Activated naive CD4-positive, alpha-beta T cell treated with anti-CD3 and anti-CD28 coated beads, Interleukin-2, amount 50 U/mL, for 72 hours (primary cell): ENCODE measurements at regions not wholly inside any gene's neighbourhood (a gene's known extent, or its start where the extent isn't known, plus 50 kb on each side); places are given as distances from the start of the nearest gene placed in this dataset.
"Not testable (repeated sequence)": the region's sequence is repeated elsewhere in the genome, so short reads cannot be mapped to it uniquely, and the experiment has no call there.

Experiments
- ATAC-seq, 2 donors: fragments of 150-1000 bp; cut with Tn5 transposase; 2 replicates each; pipeline ENCODE4 v1.10.0; 2021; ENCODE audit warnings: mild to moderate bottlenecking in 2 of 2, moderate library complexity in 2 of 2
- DNase-seq, 2 donors: peaks; one replicate each; pipeline ENCODE4 v3.0.0; 2021 to 2022; ENCODE audit warnings: low spot score in 2 of 2
- H3K27ac Mint-ChIP-seq, 2 donors: one replicate each; pipeline ENCODE4 v1.8.0; 2022; ENCODE audit warnings: mild to moderate bottlenecking in 2 of 2, mixed read lengths in 2 of 2
- H3K36me3 Mint-ChIP-seq, 2 donors: one replicate each; pipeline ENCODE4 v1.8.0; 2022; ENCODE audit warnings: mixed read lengths in 2 of 2
- H3K9me3 Mint-ChIP-seq, 2 donors: one replicate each; pipeline ENCODE4 v1.8.0; 2022; ENCODE audit warnings: mixed read lengths in 2 of 2

- no peaks in the 10 kb centered on the region for H3K9me3 Mint-ChIP-seq
- no peak overlapping the region for H3K27ac Mint-ChIP-seq
- no peak for DNase-seq
- ATAC-seq: no peak
- H3K36me3 Mint-ChIP-seq: no peaks in the 10 kb centered on the region
Observed at GRCh38 chr3:159733194-159733860, 255.3 kb upstream of the IL12A start.

- no peak for DNase-seq
- H3K9me3 Mint-ChIP-seq: no peaks in the 10 kb centered on the region
- H3K36me3 Mint-ChIP-seq: no peaks in the 10 kb centered on the region
- no peak for ATAC-seq
- no peak overlapping the region for H3K27ac Mint-ChIP-seq
Observed at GRCh38 chr3:159734681-159735080, 254.0 kb upstream of the IL12A start.

DNA sequence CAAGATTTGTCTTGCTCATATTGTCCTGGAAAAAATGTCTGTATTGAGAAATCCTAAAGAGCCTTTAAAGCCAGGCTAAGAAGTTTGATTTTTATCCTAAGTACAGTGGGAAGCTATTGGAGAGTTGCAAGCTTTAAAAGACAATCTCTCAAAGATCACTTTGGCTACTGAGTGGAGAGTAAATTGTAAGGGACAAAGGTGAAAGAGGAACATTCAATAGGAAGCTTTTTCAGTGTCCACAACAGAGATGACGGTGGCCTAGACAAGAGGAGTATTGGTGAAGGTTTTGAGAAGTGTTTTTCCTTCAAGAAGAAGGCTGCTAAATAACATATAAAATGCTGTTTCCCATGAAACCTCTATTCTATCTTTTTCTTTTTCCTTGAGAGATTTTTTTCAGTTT is 249.5 kb upstream of the IL12A start:
- DNase-seq (no peak), ATAC-seq (no peak)

GRCh38 chr3:159739969-159740368 is 248.7 kb upstream of the IL12A start:
- ATAC-seq: no peak
- H3K36me3 Mint-ChIP-seq: no peaks in the 10 kb centered on the region
- H3K27ac Mint-ChIP-seq: no peak overlapping the region
- H3K9me3 Mint-ChIP-seq: peaks cover 0 to 3% of the 10 kb centered on the region in 2 donors
- no peak for DNase-seq

More for the DNA sequence above, 249.5 kb upstream of the IL12A start:
- H3K9me3 Mint-ChIP-seq: peaks cover 0 to 3% of the 10 kb centered on the region in 2 donors
- H3K27ac Mint-ChIP-seq: no peak overlapping the region
- H3K36me3 Mint-ChIP-seq: no peaks in the 10 kb centered on the region

DNA sequence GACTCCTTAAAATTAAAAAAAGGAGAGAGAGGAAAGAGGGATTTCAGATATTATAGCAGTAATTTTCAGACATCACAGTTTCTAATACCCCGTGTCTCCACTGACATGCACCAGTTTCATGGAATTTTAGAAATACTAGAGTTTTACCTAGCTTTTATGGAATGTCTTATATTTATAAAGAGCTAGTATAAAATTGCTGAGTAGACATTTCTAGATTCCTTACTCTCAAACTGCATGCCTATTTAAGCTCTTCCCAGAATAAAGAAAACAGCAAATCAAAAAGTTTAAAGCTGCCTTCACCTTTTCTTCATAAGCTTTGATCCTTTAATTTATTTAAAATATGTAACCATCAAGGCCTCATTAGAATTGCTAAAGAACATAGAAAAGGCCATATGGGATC is 247.4 kb upstream of the IL12A start:
- peaks cover 0 to 3% of the 10 kb centered on the region in 2 donors for H3K9me3 Mint-ChIP-seq
- DNase-seq (no peak), ATAC-seq (no peak)
- H3K36me3 Mint-ChIP-seq: no peaks in the 10 kb centered on the region
- H3K27ac Mint-ChIP-seq: no peak overlapping the region

DNA sequence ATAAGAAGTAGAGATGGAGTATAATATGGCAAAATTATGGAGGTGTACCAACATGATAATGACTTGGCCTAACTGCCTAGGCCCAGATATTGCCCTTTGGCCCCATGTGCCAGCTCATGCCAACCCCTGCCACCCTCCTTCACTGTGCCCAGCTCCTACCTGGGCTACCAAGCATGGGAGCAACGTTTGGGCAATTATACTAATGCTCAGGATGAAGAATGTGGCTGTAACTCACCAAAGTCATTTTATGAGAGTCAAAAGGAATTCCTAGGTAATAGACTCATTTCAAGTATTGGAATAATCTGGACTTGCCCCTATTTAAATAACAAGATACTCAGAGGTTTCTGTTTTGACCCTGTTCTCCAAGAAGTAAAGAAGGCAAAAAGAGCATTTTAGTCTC is 240.2 kb upstream of the IL12A start:
- no peak for ATAC-seq
- Mint-ChIP-seq H3K36me3 (no peaks in the 10 kb centered on the region), H3K27ac (no peak overlapping the region), H3K9me3 (peaks cover 3% of the 10 kb centered on the region in 2 donors)
- DNase-seq: no peak

GRCh38 chr3:159749406-159749805 is 239.2 kb upstream of the IL12A start:
- ATAC-seq (no peak), DNase-seq (no peak)
- no peak overlapping the region for H3K27ac Mint-ChIP-seq
- peaks cover 8 to 9% of the 10 kb centered on the region in 2 donors for H3K9me3 Mint-ChIP-seq
- H3K36me3 Mint-ChIP-seq: no peaks in the 10 kb centered on the region

GRCh38 chr3:159751146-159751545 is 237.5 kb upstream of the IL12A start:
- Mint-ChIP-seq H3K27ac (no peak overlapping the region), H3K9me3 (peaks cover 8 to 12% of the 10 kb centered on the region in 2 donors), H3K36me3 (no peaks in the 10 kb centered on the region)
- no peak for DNase-seq
- no peak for ATAC-seq

DNA sequence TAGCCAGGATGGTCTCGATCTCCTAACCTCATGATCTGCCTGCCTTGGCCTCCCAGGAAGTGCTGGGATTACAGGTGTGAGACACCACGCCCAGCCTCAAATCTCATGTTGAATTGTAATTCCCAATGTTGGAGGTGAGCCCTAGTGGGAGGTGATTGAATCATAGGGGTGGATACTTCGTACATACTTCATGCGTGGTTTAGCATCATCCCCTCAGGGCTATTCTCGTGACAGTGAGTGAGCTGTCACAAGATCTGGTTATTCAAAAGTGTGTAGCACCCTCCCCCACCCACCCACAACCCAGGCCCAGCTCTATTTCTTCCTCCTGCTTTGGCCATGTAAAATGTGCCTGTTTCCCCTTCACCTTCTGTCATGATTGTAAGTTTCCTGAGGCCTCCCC is 236.9 kb upstream of the IL12A start:
- Mint-ChIP-seq H3K9me3 (peaks cover 8 to 13% of the 10 kb centered on the region in 2 donors), H3K36me3 (no peaks in the 10 kb centered on the region), H3K27ac (no peak overlapping the region)
- ATAC-seq: no peak
- no peak for DNase-seq

GRCh38 chr3:159756279-159757207 is 232.1 kb upstream of the IL12A start:
- not testable (repeated sequence) for DNase-seq, H3K27ac Mint-ChIP-seq, ATAC-seq, H3K36me3 Mint-ChIP-seq
- H3K9me3 Mint-ChIP-seq: peaks cover 8 to 16% of the 10 kb centered on the region in 2 donors

DNA sequence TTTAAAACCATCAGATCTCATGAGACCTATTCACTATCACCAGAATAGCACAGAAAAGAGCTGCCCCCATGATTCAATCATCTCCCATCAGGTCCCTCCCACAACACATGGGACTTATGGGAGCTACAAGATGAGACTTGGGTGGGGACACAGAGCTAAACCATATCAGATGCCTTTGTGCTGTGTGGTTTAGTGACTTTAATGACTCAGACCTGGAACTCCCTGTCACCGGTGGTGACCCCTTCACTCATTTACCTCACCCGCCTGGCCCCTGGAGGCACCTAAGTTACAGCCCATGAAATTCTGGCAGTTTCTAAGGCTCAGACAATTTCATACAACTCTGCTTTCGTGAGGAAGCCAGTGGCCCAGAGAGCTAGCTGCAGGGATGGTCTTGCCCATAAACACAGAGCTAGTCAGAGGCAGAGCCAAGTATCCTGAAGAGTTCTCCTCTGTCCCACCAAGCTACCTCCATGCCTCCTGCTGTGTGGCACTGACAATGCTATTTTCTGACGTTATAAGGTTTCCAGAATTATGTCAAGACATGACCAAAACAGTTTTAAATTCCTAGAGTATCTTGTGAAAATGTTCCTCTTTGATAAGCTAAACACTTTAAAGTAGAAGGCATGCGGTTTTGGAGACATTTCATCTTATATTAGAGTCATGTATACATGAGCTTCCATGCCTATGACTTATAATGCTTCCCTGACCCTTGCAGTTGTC is 231.1 kb upstream of the IL12A start:
- H3K9me3 Mint-ChIP-seq: peaks cover 8 to 14% of the 10 kb centered on the region in 2 donors
- H3K27ac Mint-ChIP-seq: no peak overlapping the region
- DNase-seq (no peak), ATAC-seq (no peak)
- H3K36me3 Mint-ChIP-seq: no peaks in the 10 kb centered on the region

DNA sequence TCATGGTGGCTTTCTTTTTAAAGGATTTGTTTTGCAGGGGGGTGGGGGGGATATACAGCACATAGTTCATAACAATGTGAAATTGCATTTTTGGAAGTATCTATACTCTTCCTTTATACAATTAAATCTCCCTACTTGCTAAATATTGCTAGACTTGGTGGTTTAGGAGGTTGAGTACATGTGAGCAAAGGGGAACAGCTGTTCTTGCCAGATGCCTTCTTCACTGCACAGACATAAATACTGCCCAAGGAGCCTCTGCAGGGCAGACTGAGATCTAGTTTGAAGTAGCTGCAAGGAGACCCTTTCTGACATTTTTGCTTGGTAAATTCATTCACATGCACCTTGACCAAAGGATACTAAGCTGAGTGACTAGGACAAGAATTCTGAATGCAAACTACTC is 228.6 kb upstream of the IL12A start:
- ATAC-seq (no peak), DNase-seq (no peak)
- Mint-ChIP-seq H3K36me3 (no peaks in the 10 kb centered on the region), H3K27ac (no peak overlapping the region), H3K9me3 (peaks cover 0 to 5% of the 10 kb centered on the region in 2 donors)

- ATAC-seq: no peak
- Mint-ChIP-seq H3K36me3 (peaks cover 0 to 8% of the 10 kb centered on the region in 2 donors), H3K9me3 (peaks cover 0 to 5% of the 10 kb centered on the region in 2 donors), H3K27ac (no peak overlapping the region)
- no peak for DNase-seq
Observed at GRCh38 chr3:159761369-159761768, 227.3 kb upstream of the IL12A start.

- Mint-ChIP-seq H3K36me3 (peaks cover 0 to 8% of the 10 kb centered on the region in 2 donors), H3K9me3 (peaks cover 0 to under 1% of the 10 kb centered on the region in 2 donors), H3K27ac (no peak overlapping the region)
- ATAC-seq (no peak), DNase-seq (no peak)
Observed at GRCh38 chr3:159761848-159762635, 226.6 kb upstream of the IL12A start.

DNA sequence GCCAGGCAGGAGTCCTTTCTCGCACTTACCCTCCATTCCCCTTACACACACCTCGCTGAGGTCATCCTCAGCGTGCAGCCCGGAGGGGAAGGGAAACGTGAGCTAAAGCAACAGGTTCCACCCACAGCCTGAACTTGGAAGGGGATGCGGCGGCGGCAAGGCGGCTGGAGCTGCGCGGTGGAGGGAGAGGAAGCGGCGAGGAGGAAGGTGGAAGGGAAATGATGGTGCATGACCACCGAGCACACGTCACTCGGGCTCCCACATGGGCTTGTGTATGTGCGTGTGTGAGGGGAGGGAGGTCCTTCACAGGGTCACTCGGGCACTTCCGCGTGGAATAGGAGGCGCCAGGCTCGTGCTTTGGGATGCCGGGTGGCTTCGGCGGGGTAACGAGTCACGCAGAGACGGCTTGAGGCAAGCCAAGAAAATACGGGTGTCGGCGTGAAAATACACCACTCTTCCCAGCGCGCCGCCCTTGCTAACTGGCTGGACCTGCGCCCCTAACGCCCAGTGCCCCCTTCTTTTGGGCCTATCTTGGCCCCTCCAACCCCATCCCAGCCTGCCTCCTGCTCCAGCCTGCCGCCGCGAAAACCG is 225.5 kb upstream of the IL12A start:
- DNase-seq (peak in 1 of 2 donors; percentile 7), ATAC-seq (peak; percentile 62 to 78)
- Mint-ChIP-seq H3K27ac (peak overlapping the region in 1 of 2 donors; percentile 29), H3K9me3 (no peaks in the 10 kb centered on the region), H3K36me3 (peaks cover 0 to 8% of the 10 kb centered on the region in 2 donors)
